ENCODE measurements at regions not wholly inside any gene's neighbourhood (a gene's known extent, or its start where the extent isn't known, plus 50 kb on each side); places are given as distances from the start of the nearest gene placed in this dataset.

GRCh38 chr10:105656856-105657255 lies 1015.8 kb downstream of the SORCS3 start:
- H3K27ac ChIP-seq (ENCODE audit: low read length): peak overlapping the region; percentile 53
- H3K36me3 ChIP-seq (ENCODE audit: control insufficient read depth, low read depth, low read length): no peaks in the 10 kb centered on the region
- H3K4me3 ChIP-seq (ENCODE audit: low read length): peak overlapping the region; percentile 27
- H3K27me3 ChIP-seq (ENCODE audit: control insufficient read depth, insufficient read depth, low read length): no peaks in the 10 kb centered on the region
- no peak overlapping the region for H3K9ac ChIP-seq (ENCODE audit: low read length)
- peaks cover 19% of the 10 kb centered on the region for H3K4me1 ChIP-seq (ENCODE audit: control insufficient read depth, low read depth, low read length)
- no peaks in the 10 kb centered on the region for H3K9me3 ChIP-seq (ENCODE audit: control insufficient read depth, low read depth, low read length)

- no peak overlapping the region for H3K4me3 ChIP-seq (ENCODE audit: low read length)
- peaks cover 29% of the 10 kb centered on the region for H3K4me1 ChIP-seq (ENCODE audit: control insufficient read depth, low read depth, low read length)
- no peaks in the 10 kb centered on the region for H3K27me3 ChIP-seq (ENCODE audit: control insufficient read depth, insufficient read depth, low read length)
- H3K9me3 ChIP-seq (ENCODE audit: control insufficient read depth, low read depth, low read length): no peaks in the 10 kb centered on the region
- no peak overlapping the region for H3K27ac ChIP-seq (ENCODE audit: low read length)
- no peak overlapping the region for H3K9ac ChIP-seq (ENCODE audit: low read length)
- H3K36me3 ChIP-seq (ENCODE audit: control insufficient read depth, low read depth, low read length): no peaks in the 10 kb centered on the region
Observed at GRCh38 chr10:105650306-105650705, 1009.2 kb downstream of the SORCS3 start.

- Histone ChIP-seq H3K9ac (ENCODE audit: low read length) (no peak overlapping the region), H3K4me1 (ENCODE audit: control insufficient read depth, low read depth, low read length) (peaks cover 28% of the 10 kb centered on the region), H3K27ac (ENCODE audit: low read length) (no peak overlapping the region), H3K9me3 (ENCODE audit: control insufficient read depth, low read depth, low read length) (no peaks in the 10 kb centered on the region), H3K27me3 (ENCODE audit: control insufficient read depth, insufficient read depth, low read length) (no peaks in the 10 kb centered on the region), H3K4me3 (ENCODE audit: low read length) (no peak overlapping the region), H3K36me3 (ENCODE audit: control insufficient read depth, low read depth, low read length) (no peaks in the 10 kb centered on the region)
Observed at GRCh38 chr10:105647354-105647753, 1006.3 kb downstream of the SORCS3 start.

- Histone ChIP-seq H3K36me3 (ENCODE audit: control insufficient read depth, low read depth, low read length) (no peaks in the 10 kb centered on the region), H3K27me3 (ENCODE audit: control insufficient read depth, insufficient read depth, low read length) (no peaks in the 10 kb centered on the region), H3K9ac (ENCODE audit: low read length) (no peak overlapping the region), H3K4me3 (ENCODE audit: low read length) (no peak overlapping the region), H3K9me3 (ENCODE audit: control insufficient read depth, low read depth, low read length) (no peaks in the 10 kb centered on the region), H3K4me1 (ENCODE audit: control insufficient read depth, low read depth, low read length) (peaks cover 16% of the 10 kb centered on the region), H3K27ac (ENCODE audit: low read length) (no peak overlapping the region)
Observed at GRCh38 chr10:105644978-105645377, 1003.9 kb downstream of the SORCS3 start.

- H3K4me1 ChIP-seq (ENCODE audit: control insufficient read depth, low read depth, low read length): peaks cover 12% of the 10 kb centered on the region
- no peaks in the 10 kb centered on the region for H3K9me3 ChIP-seq (ENCODE audit: control insufficient read depth, low read depth, low read length)
- H3K27me3 ChIP-seq (ENCODE audit: control insufficient read depth, insufficient read depth, low read length): no peaks in the 10 kb centered on the region
- no peak overlapping the region for H3K9ac ChIP-seq (ENCODE audit: low read length)
- no peak overlapping the region for H3K4me3 ChIP-seq (ENCODE audit: low read length)
- no peak overlapping the region for H3K27ac ChIP-seq (ENCODE audit: low read length)
- H3K36me3 ChIP-seq (ENCODE audit: control insufficient read depth, low read depth, low read length): no peaks in the 10 kb centered on the region
Observed at GRCh38 chr10:105644559-105644958, 1003.5 kb downstream of the SORCS3 start.

GRCh38 chr10:105644091-105644490 lies 1003.0 kb downstream of the SORCS3 start:
- no peak overlapping the region for H3K9ac ChIP-seq (ENCODE audit: low read length)
- no peak overlapping the region for H3K4me3 ChIP-seq (ENCODE audit: low read length)
- H3K4me1 ChIP-seq (ENCODE audit: control insufficient read depth, low read depth, low read length): peaks cover 8% of the 10 kb centered on the region
- H3K27ac ChIP-seq (ENCODE audit: low read length): no peak overlapping the region
- H3K27me3 ChIP-seq (ENCODE audit: control insufficient read depth, insufficient read depth, low read length): no peaks in the 10 kb centered on the region
- no peaks in the 10 kb centered on the region for H3K9me3 ChIP-seq (ENCODE audit: control insufficient read depth, low read depth, low read length)
- H3K36me3 ChIP-seq (ENCODE audit: control insufficient read depth, low read depth, low read length): no peaks in the 10 kb centered on the region

- Histone ChIP-seq H3K9me3 (ENCODE audit: control insufficient read depth, low read depth, low read length) (no peaks in the 10 kb centered on the region), H3K27ac (ENCODE audit: low read length) (no peak overlapping the region), H3K27me3 (ENCODE audit: control insufficient read depth, insufficient read depth, low read length) (no peaks in the 10 kb centered on the region), H3K9ac (ENCODE audit: low read length) (no peak overlapping the region), H3K4me1 (ENCODE audit: control insufficient read depth, low read depth, low read length) (peaks cover 3% of the 10 kb centered on the region), H3K36me3 (ENCODE audit: control insufficient read depth, low read depth, low read length) (no peaks in the 10 kb centered on the region), H3K4me3 (ENCODE audit: low read length) (no peak overlapping the region)
Observed at GRCh38 chr10:105643660-105644059, 1002.6 kb downstream of the SORCS3 start.

GRCh38 chr10:105634281-105634680 lies 993.2 kb downstream of the SORCS3 start:
- H3K9ac ChIP-seq (ENCODE audit: low read length): no peak overlapping the region
- no peak overlapping the region for H3K27ac ChIP-seq (ENCODE audit: low read length)
- no peaks in the 10 kb centered on the region for H3K27me3 ChIP-seq (ENCODE audit: control insufficient read depth, insufficient read depth, low read length)
- H3K36me3 ChIP-seq (ENCODE audit: control insufficient read depth, low read depth, low read length): no peaks in the 10 kb centered on the region
- H3K9me3 ChIP-seq (ENCODE audit: control insufficient read depth, low read depth, low read length): no peaks in the 10 kb centered on the region
- H3K4me3 ChIP-seq (ENCODE audit: low read length): no peak overlapping the region
- H3K4me1 ChIP-seq (ENCODE audit: control insufficient read depth, low read depth, low read length): no peaks in the 10 kb centered on the region

GRCh38 chr10:105615715-105616365 lies 974.8 kb downstream of the SORCS3 start:
- Histone ChIP-seq H3K4me1 (ENCODE audit: control insufficient read depth, low read depth, low read length) (no peaks in the 10 kb centered on the region), H3K4me3 (ENCODE audit: low read length) (no peak overlapping the region), H3K27ac (ENCODE audit: low read length) (no peak overlapping the region), H3K27me3 (ENCODE audit: control insufficient read depth, insufficient read depth, low read length) (no peaks in the 10 kb centered on the region), H3K9ac (ENCODE audit: low read length) (no peak overlapping the region), H3K9me3 (ENCODE audit: control insufficient read depth, low read depth, low read length) (no peaks in the 10 kb centered on the region), H3K36me3 (ENCODE audit: control insufficient read depth, low read depth, low read length) (no peaks in the 10 kb centered on the region)

GRCh38 chr10:105611244-105611798 lies 970.2 kb downstream of the SORCS3 start:
- no peaks in the 10 kb centered on the region for H3K9me3 ChIP-seq (ENCODE audit: control insufficient read depth, low read depth, low read length)

GRCh38 chr10:105609451-105609850 lies 968.4 kb downstream of the SORCS3 start:
- Histone ChIP-seq H3K9ac (ENCODE audit: low read length) (no peak overlapping the region), H3K9me3 (ENCODE audit: control insufficient read depth, low read depth, low read length) (no peaks in the 10 kb centered on the region), H3K4me1 (ENCODE audit: control insufficient read depth, low read depth, low read length) (peaks cover 7% of the 10 kb centered on the region), H3K27me3 (ENCODE audit: control insufficient read depth, insufficient read depth, low read length) (no peaks in the 10 kb centered on the region), H3K4me3 (ENCODE audit: low read length) (no peak overlapping the region), H3K36me3 (ENCODE audit: control insufficient read depth, low read depth, low read length) (no peaks in the 10 kb centered on the region), H3K27ac (ENCODE audit: low read length) (no peak overlapping the region)

More at GRCh38 chr10:105611244-105611798, 970.2 kb downstream of the SORCS3 start:
- Histone ChIP-seq H3K4me1 (ENCODE audit: control insufficient read depth, low read depth, low read length) (no peaks in the 10 kb centered on the region), H3K4me3 (ENCODE audit: low read length) (no peak overlapping the region), H3K36me3 (ENCODE audit: control insufficient read depth, low read depth, low read length) (no peaks in the 10 kb centered on the region), H3K9ac (ENCODE audit: low read length) (no peak overlapping the region), H3K27me3 (ENCODE audit: control insufficient read depth, insufficient read depth, low read length) (no peaks in the 10 kb centered on the region), H3K27ac (ENCODE audit: low read length) (no peak overlapping the region)

GRCh38 chr10:105605918-105606317 lies 964.8 kb downstream of the SORCS3 start:
- Histone ChIP-seq H3K9me3 (ENCODE audit: control insufficient read depth, low read depth, low read length) (no peaks in the 10 kb centered on the region), H3K4me1 (ENCODE audit: control insufficient read depth, low read depth, low read length) (peaks cover 7% of the 10 kb centered on the region), H3K27me3 (ENCODE audit: control insufficient read depth, insufficient read depth, low read length) (no peaks in the 10 kb centered on the region), H3K4me3 (ENCODE audit: low read length) (no peak overlapping the region), H3K27ac (ENCODE audit: low read length) (no peak overlapping the region), H3K36me3 (ENCODE audit: control insufficient read depth, low read depth, low read length) (no peaks in the 10 kb centered on the region), H3K9ac (ENCODE audit: low read length) (no peak overlapping the region)

All from iPS-18a (cell line).